HCT116 (cell line): ENCODE measurements at regions not wholly inside any gene's neighbourhood (a gene's known extent, or its start where the extent isn't known, plus 50 kb on each side); places are given as distances from the start of the nearest gene placed in this dataset.

ENCODE experiments used
- ATAC-seq: fragments of 200-7000 bp; cut with Tn5 transposase; 2 replicates; pipeline ENCODE4 v1.9.1; 2020; ENCODE audit warnings: mild to moderate bottlenecking, moderate library complexity
- BruUV-seq: library from RNA; stranded (reverse); fragments of 400-500 nt; replicated peaks from 2 replicates; lab custom pipeline; 2021; lab: Mats Ljungman, UMichigan
- CTCF ChIA-PET: fragments of 300-600 bp; sonication (Branson Sonifier 250); formaldehyde crosslinking; loops from one replicate; lab custom pipeline; 2021; ENCODE audit warnings: antibody characterized with exemption; lab: Charles Lee
- POLR2A ChIA-PET: fragments of 300-600, 350-600 bp; sonication (Branson Sonifier 250); formaldehyde crosslinking; loops from one replicate; lab custom pipeline; 2021; ENCODE audit warnings: antibody characterized with exemption; lab: Charles Lee
- RAD21 ChIA-PET, 2 experiments: fragments of 300-600 bp; sonication (Branson Sonifier 250); formaldehyde crosslinking; loops; one replicate each; lab custom pipeline; 2023; ENCODE audit warnings: low total read pairs in 2 of 2; ENCODE audit not compliant: uncharacterized antibody in 2 of 2, unreplicated experiment in 2 of 2, low non-redundant PET in 1 of 2; lab: Charles Lee
- DNase-seq: peaks from one replicate; pipeline ENCODE4 v3.0.0-alpha.2; 2010; ENCODE audit warnings: low read depth, low spot score
- H2AFZ ChIP-seq: fragments of 200-600 bp; shearing (Covaris generic), sonication (generic); 2 replicates; pipeline ENCODE4 v1.6.1; 2017; ENCODE audit warnings: low read depth, mixed run types, mixed read lengths, antibody characterized with exemption, low read length; ENCODE audit not compliant: poor library complexity, severe bottlenecking
- H3K27ac ChIP-seq: 2 replicates; pipeline ENCODE4 v1.5.1; 2012; ENCODE audit warnings: low read depth, low read length
- H3K27me3 ChIP-seq: fragments of 200-600 bp; sonication (generic); 2 replicates; pipeline ENCODE4 v1.6.1; 2016; ENCODE audit warnings: mixed run types, low read length, mixed read lengths; ENCODE audit not compliant: insufficient read depth
- H3K36me3 ChIP-seq, 2 experiments: fragments of 200-500 bp in 1 of 2; fragments of 200-600 bp in 1 of 2; sonication (Bioruptor generic) in 1 of 2; sonication (generic) in 1 of 2; 2 replicates each; pipeline versions ENCODE4 v1.5.1 to v1.6.1; 2014 to 2016; ENCODE audit warnings: low read length in 2 of 2, inconsistent platforms in 1 of 2, mixed read lengths in 1 of 2, mixed run types in 1 of 2; ENCODE audit not compliant: insufficient read depth in 2 of 2, control insufficient read depth in 1 of 2
- H3K4me1 ChIP-seq, 2 experiments: fragments of 200-600 bp in 1 of 2; sonication (generic) in 1 of 2; 2 replicates each; pipeline versions ENCODE4 v1.5.1 to v1.6.1; 2012 to 2017; ENCODE audit warnings: low read length in 2 of 2, inconsistent platforms in 1 of 2, mild to moderate bottlenecking in 1 of 2, mixed read lengths in 1 of 2, mixed run types in 1 of 2, moderate library complexity in 1 of 2; ENCODE audit not compliant: insufficient read depth in 2 of 2, control insufficient read depth in 1 of 2
- H3K4me2 ChIP-seq: fragments of 200-600 bp; sonication (generic); 2 replicates; pipeline ENCODE4 v1.6.1; 2017; ENCODE audit warnings: mixed run types, low read length, mixed read lengths
- H3K4me3 ChIP-seq, 2 experiments: fragments of 200-600 bp in 1 of 2; sonication (generic) in 1 of 2; replicated peaks in 1 of 2; 2 replicates each; pipeline ENCODE4 v1.5.1; 2011 to 2016; ENCODE audit warnings: low read length in 2 of 2, control low read depth in 1 of 2, low read depth in 1 of 2, mild to moderate bottlenecking in 1 of 2, mixed read lengths in 1 of 2, mixed run types in 1 of 2
- H3K79me2 ChIP-seq: fragments of 200-600 bp; sonication (generic); 2 replicates; pipeline ENCODE4 v1.6.1; 2017; ENCODE audit warnings: mild to moderate bottlenecking, mixed run types, low read length, moderate library complexity, mixed read lengths; ENCODE audit not compliant: insufficient read depth
- H3K9ac ChIP-seq: fragments of 200-600 bp; sonication (generic); 2 replicates; pipeline ENCODE4 v1.6.1; 2016; ENCODE audit warnings: low read length, mixed read lengths
- H3K9me2 ChIP-seq: fragments of 200-600 bp; sonication (generic), shearing (Covaris generic); 2 replicates; pipeline ENCODE4 v1.6.1; 2017; ENCODE audit warnings: mixed run types, mild to moderate bottlenecking, moderate library complexity; ENCODE audit not compliant: insufficient read depth
- H3K9me3 ChIP-seq, 2 experiments: fragments of 200-500 bp in 1 of 2; fragments of 200-600 bp in 1 of 2; sonication (Bioruptor generic) in 1 of 2; sonication (generic) in 1 of 2; 2 replicates each; pipeline ENCODE4 v1.6.1; 2014 to 2017; ENCODE audit warnings: low read length in 2 of 2, mixed read lengths in 2 of 2, inconsistent platforms in 1 of 2, low read depth in 1 of 2, mild to moderate bottlenecking in 1 of 2, mixed run types in 1 of 2, moderate library complexity in 1 of 2; ENCODE audit not compliant: control insufficient read depth in 1 of 2, insufficient read depth in 1 of 2
- H4K20me1 ChIP-seq: fragments of 200-600 bp; sonication (generic), shearing (Covaris generic); 2 replicates; pipeline ENCODE4 v1.6.1; 2017; ENCODE audit warnings: mixed run types, mild to moderate bottlenecking, moderate library complexity; ENCODE audit not compliant: insufficient read depth
- ATF3 ChIP-seq: IDR thresholded peaks from 2 replicates; pipeline ENCODE4 v1.6.1; 2012
- CEBPB ChIP-seq: IDR thresholded peaks from 2 replicates; pipeline ENCODE4 v1.6.1; 2012; ENCODE audit warnings: low read depth
- CTCF ChIP-seq, 3 experiments: fragments of 200-600 bp in 1 of 3; sonication (generic) in 1 of 3; IDR thresholded peaks in 2 of 3; conservative IDR thresholded peaks in 1 of 3; 2 replicates each; pipeline ENCODE4 v1.5.1; 2012 to 2017; ENCODE audit warnings: low read depth in 2 of 3, low read length in 2 of 3, antibody characterized with exemption in 1 of 3, borderline replicate concordance in 1 of 3, control low read depth in 1 of 3, mild to moderate bottlenecking in 1 of 3, mixed read lengths in 1 of 3, mixed run types in 1 of 3, moderate library complexity in 1 of 3; ENCODE audit not compliant: insufficient read depth in 1 of 3
- EZH2phosphoT487 ChIP-seq: fragments of 200-600 bp; IDR thresholded peaks from 2 replicates; pipeline ENCODE4 v1.6.1; 2018; ENCODE audit warnings: antibody characterized with exemption, borderline replicate concordance
- FOSL1 ChIP-seq: IDR thresholded peaks from 2 replicates; pipeline ENCODE4 v1.6.1; 2012; ENCODE audit warnings: low read depth
- JUND ChIP-seq: IDR thresholded peaks from 2 replicates; pipeline ENCODE4 v1.6.1; 2012
- MAX ChIP-seq: IDR thresholded peaks from 2 replicates; pipeline ENCODE4 v1.6.1; 2012
- POLR2A ChIP-seq: IDR thresholded peaks from 2 replicates; pipeline ENCODE4 v1.7.0; 2011; ENCODE audit warnings: borderline replicate concordance; ENCODE audit not compliant: insufficient read depth, insufficient read length; ENCODE audit errors: extremely low read depth
- POLR2AphosphoS5 ChIP-seq: IDR thresholded peaks from 2 replicates; pipeline ENCODE4 v1.6.1; 2011; ENCODE audit warnings: mild to moderate bottlenecking, low read depth, low read length, moderate library complexity
- RAD21 ChIP-seq: IDR thresholded peaks from 2 replicates; pipeline ENCODE4 v1.6.1; 2012; ENCODE audit warnings: low read depth, mild to moderate bottlenecking
- SIN3A ChIP-seq: IDR thresholded peaks from 2 replicates; pipeline ENCODE4 v1.6.1; 2012; ENCODE audit warnings: low read depth
- SRF ChIP-seq: IDR thresholded peaks from 2 replicates; pipeline ENCODE4 v1.6.1; 2012; ENCODE audit warnings: low read depth
- ZNF274 ChIP-seq: fragments of 200-500 bp; sonication (Bioruptor generic); IDR thresholded peaks from 2 replicates; pipeline ENCODE4 v1.6.1; 2014; ENCODE audit warnings: mild to moderate bottlenecking, low read depth, low read length, inconsistent platforms
- intact Hi-C: fragments of 100-400 bp; cut with micrococcal nuclease; formaldehyde crosslinking; loops from 2 replicates; pipeline ENCODE4 v1.10.0; 2022

- H3K4me2 ChIP-seq, result no peak overlapping the region
- ATAC-seq, result no peak
These were observed 600.4 kb upstream of the CHAC2 start for GRCh38 chr2:53167227-53167626.

More at GRCh38 chr2:53167227-53167626, 600.4 kb upstream of the CHAC2 start:
- no peaks in the 10 kb centered on the region for H3K27me3 ChIP-seq
- BruUV-seq, result no TSS peak
- no peak overlapping the region for H3K4me3 ChIP-seq
- H3K9ac ChIP-seq, result no peak overlapping the region
- H2AFZ ChIP-seq, result no peak overlapping the region
- 0 out of 2 replicates have a peak, but pooled peaks cover 5% of the 10 kb centered on the region for H3K9me2 ChIP-seq
- H3K9me3 ChIP-seq, result no peaks in the 10 kb centered on the region
- H3K4me1 ChIP-seq, result no peaks in the 10 kb centered on the region
- intact Hi-C loops, result no loop called here
- no peak overlapping the region for H3K27ac ChIP-seq
- TF ChIP-seq JUND, result no peak
- TF ChIP-seq ATF3, result no peak
- TF ChIP-seq SIN3A, result no peak
- TF ChIP-seq FOSL1, result no peak
- no peak for TF ChIP-seq SRF
- TF ChIP-seq RAD21, result no peak
- no peak for TF ChIP-seq ZNF274
- TF ChIP-seq MAX, result no peak
- no peak for TF ChIP-seq CEBPB
- TF ChIP-seq EZH2phosphoT487, result no peak
- no peak for TF ChIP-seq POLR2AphosphoS5
- TF ChIP-seq POLR2A, result no peak
- no peak for TF ChIP-seq CTCF (IDR thresholded peaks at IDR 0.05 in 2 of 3, conservative IDR thresholded peaks at IDR 0.05 in 1 of 3; ENCODE audit: borderline replicate concordance in 1 of 3, insufficient read depth in 1 of 3, low read depth in 2 of 3, low read length in 2 of 3)
- POLR2A ChIA-PET, result no interaction called here
- DNase-seq, result no peak
- RAD21 ChIA-PET, result no interaction called here
- H4K20me1 ChIP-seq, result no peaks in the 10 kb centered on the region
- CTCF ChIA-PET, result no interaction called here
- no peaks in the 10 kb centered on the region for H3K79me2 ChIP-seq
- no peaks in the 10 kb centered on the region for H3K36me3 ChIP-seq
